ENCODE measurements at regions not wholly inside any gene's neighbourhood (a gene's known extent, or its start where the extent isn't known, plus 50 kb on each side); places are given as distances from the start of the nearest gene placed in this dataset.

- Mint-ChIP-seq H3K9me3 (peaks cover 11% of the 10 kb centered on the region), H3K27me3 (no peaks in the 10 kb centered on the region), H3K4me1 (no peaks in the 10 kb centered on the region), H3K4me3 (no peak overlapping the region), H3K27ac (no peak overlapping the region), H3K36me3 (ENCODE audit: low read depth) (no peaks in the 10 kb centered on the region)
- CTCF ChIA-PET = no interaction called here
- no peak for TF ChIP-seq CTCF (IDR thresholded peaks at IDR 0.05)
- POLR2A ChIA-PET = no interaction called here
- intact Hi-C loops (cut with micrococcal nuclease) = no loop called here
- no peak for ATAC-seq (ENCODE audit: low read depth)
- DNase-seq = no peak
Observed at GRCh38 chr20:60395991-60396390, 437.8 kb downstream of the CDH26 start.

- CTCF ChIA-PET = no interaction called here
- H3K4me3 Mint-ChIP-seq = no peak overlapping the region
- H3K9me3 Mint-ChIP-seq = peaks cover 12% of the 10 kb centered on the region
- intact Hi-C loops (cut with micrococcal nuclease) = no loop called here
- ATAC-seq (ENCODE audit: low read depth) (no peak), DNase-seq (no peak)
- H3K27me3 Mint-ChIP-seq = no peaks in the 10 kb centered on the region
- TF ChIP-seq CTCF (IDR thresholded peaks at IDR 0.05) = no peak
- H3K36me3 Mint-ChIP-seq (ENCODE audit: low read depth) = no peaks in the 10 kb centered on the region
- POLR2A ChIA-PET = no interaction called here
- no peaks in the 10 kb centered on the region for H3K4me1 Mint-ChIP-seq
- H3K27ac Mint-ChIP-seq = no peak overlapping the region
Observed at GRCh38 chr20:60400567-60400966, 442.3 kb downstream of the CDH26 start.

GRCh38 chr20:60402189-60403058 is 444.2 kb downstream of the CDH26 start:
- Mint-ChIP-seq H3K27me3 (no peaks in the 10 kb centered on the region), H3K4me3 (no peak overlapping the region), H3K27ac (no peak overlapping the region), H3K9me3 (peaks cover 12% of the 10 kb centered on the region), H3K36me3 (ENCODE audit: low read depth) (no peaks in the 10 kb centered on the region), H3K4me1 (no peaks in the 10 kb centered on the region)
- TF ChIP-seq CTCF (IDR thresholded peaks at IDR 0.05) = no peak
- DNase-seq = no peak
- CTCF ChIA-PET = no interaction called here
- intact Hi-C loops (cut with micrococcal nuclease) = no loop called here
- ATAC-seq (ENCODE audit: low read depth) = no peak
- POLR2A ChIA-PET = no interaction called here

- POLR2A ChIA-PET = no interaction called here
- TF ChIP-seq CTCF (IDR thresholded peaks at IDR 0.05) = no peak
- H3K4me1 Mint-ChIP-seq = no peaks in the 10 kb centered on the region
- H3K36me3 Mint-ChIP-seq (ENCODE audit: low read depth) = no peaks in the 10 kb centered on the region
- H3K4me3 Mint-ChIP-seq = no peak overlapping the region
- ATAC-seq (ENCODE audit: low read depth) (no peak), DNase-seq (no peak)
- no peaks in the 10 kb centered on the region for H3K27me3 Mint-ChIP-seq
- no peak overlapping the region for H3K27ac Mint-ChIP-seq
- peaks cover 12% of the 10 kb centered on the region for H3K9me3 Mint-ChIP-seq
- CTCF ChIA-PET = no interaction called here
- intact Hi-C loops (cut with micrococcal nuclease) = no loop called here
Observed at GRCh38 chr20:60403105-60403741, 445.0 kb downstream of the CDH26 start.

GRCh38 chr20:60407011-60407771 is 449.0 kb downstream of the CDH26 start:
- CTCF ChIA-PET = no interaction called here
- no peak for TF ChIP-seq CTCF (IDR thresholded peaks at IDR 0.05)
- H3K27ac Mint-ChIP-seq = no peak overlapping the region
- no peak for DNase-seq
- H3K4me1 Mint-ChIP-seq = no peaks in the 10 kb centered on the region
- H3K4me3 Mint-ChIP-seq = no peak overlapping the region
- no peaks in the 10 kb centered on the region for H3K36me3 Mint-ChIP-seq (ENCODE audit: low read depth)
- H3K9me3 Mint-ChIP-seq = peaks cover 6% of the 10 kb centered on the region
- intact Hi-C loops (cut with micrococcal nuclease) = no loop called here
- no peaks in the 10 kb centered on the region for H3K27me3 Mint-ChIP-seq
- ATAC-seq (ENCODE audit: low read depth) = no peak
- POLR2A ChIA-PET = no interaction called here

All from activated B cell treated with CpG ODN at 0.5 μM for 24 hours (primary cell).